Endothelial cell of umbilical vein (primary cell): ENCODE measurements at regions not wholly inside any gene's neighbourhood (a gene's known extent, or its start where the extent isn't known, plus 50 kb on each side); places are given as distances from the start of the nearest gene placed in this dataset.

ENCODE experiments used
- BruUV-seq: library from RNA; stranded (reverse); fragments of 400-500 nt; replicated peaks from 2 replicates; lab custom pipeline; 2021; lab: Mats Ljungman, UMichigan
- CTCF ChIA-PET: fragments of 300-600, 350-600 bp; sonication (Branson Sonifier 250); formaldehyde crosslinking; loops from one replicate; lab custom pipeline; 2021; ENCODE audit warnings: antibody characterized with exemption, inconsistent platforms; lab: Charles Lee
- POLR2A ChIA-PET: fragments of 300-600, 350-600 bp; sonication (Branson Sonifier 250); formaldehyde crosslinking; loops from one replicate; lab custom pipeline; 2021; ENCODE audit warnings: antibody characterized with exemption, inconsistent platforms; lab: Charles Lee
- DNase-seq: peaks from one replicate; pipeline ENCODE4 v3.0.0-alpha.2; 2011; ENCODE audit warnings: low read depth, low spot score
- FAIRE-seq: peaks from 2 replicates; lab custom pipeline; 2011; peaks lifted over from hg19 to GRCh38; lab: Jason Lieb, UNC
- H2AFZ ChIP-seq: 2 replicates; pipeline ENCODE4 v1.6.0; 2012; ENCODE audit warnings: low read depth, low read length, control low read depth, inconsistent platforms
- H3K27ac ChIP-seq: 2 replicates; pipeline ENCODE4 v1.5.1; 2011; ENCODE audit warnings: low read depth, mild to moderate bottlenecking, control low read depth, low read length, moderate library complexity; ENCODE audit not compliant: insufficient read depth
- H3K27me3 ChIP-seq, 2 experiments: 2 replicates each; pipeline versions ENCODE4 v1.6.0 to v1.6.1; 2011; ENCODE audit warnings: low read length in 2 of 2, mixed read lengths in 1 of 2; ENCODE audit not compliant: control insufficient read depth in 2 of 2, insufficient read depth in 2 of 2
- H3K36me3 ChIP-seq, 2 experiments: 2 replicates in 1 of 2; 3 replicates in 1 of 2; pipeline ENCODE4 v1.5.1; 2011; ENCODE audit warnings: low read length in 2 of 2, mild to moderate bottlenecking in 1 of 2, moderate library complexity in 1 of 2; ENCODE audit not compliant: control insufficient read depth in 2 of 2, insufficient read depth in 2 of 2; ENCODE audit errors: extremely low read depth in 1 of 2
- H3K4me1 ChIP-seq: 3 replicates; pipeline ENCODE4 v1.5.1; 2011; ENCODE audit warnings: mild to moderate bottlenecking, low read length; ENCODE audit not compliant: control insufficient read depth, insufficient read depth; ENCODE audit errors: extremely low read depth
- H3K4me2 ChIP-seq: 2 replicates; pipeline ENCODE4 v1.6.1; 2011; ENCODE audit warnings: low read length, control low read depth, mixed read lengths; ENCODE audit not compliant: insufficient read depth
- H3K4me3 ChIP-seq, 3 experiments: fragments of 200-600 bp in 1 of 3; sonication (generic), shearing (Covaris generic) in 1 of 3; replicated peaks in 1 of 3; 2 replicates each; pipeline ENCODE4 v1.5.1; 2011 to 2016; ENCODE audit warnings: control low read depth in 3 of 3, low read length in 3 of 3, mild to moderate bottlenecking in 2 of 3, inconsistent platforms in 1 of 3, low read depth in 1 of 3, moderate library complexity in 1 of 3; ENCODE audit not compliant: insufficient read depth in 1 of 3
- H3K79me2 ChIP-seq: 2 replicates; pipeline ENCODE4 v1.6.0; 2012; ENCODE audit warnings: low read length, inconsistent platforms; ENCODE audit not compliant: control insufficient read depth, insufficient read depth
- H3K9ac ChIP-seq: replicated peaks from 2 replicates; pipeline ENCODE3; 2011; ENCODE audit warnings: low read length, control low read depth; ENCODE audit not compliant: insufficient read depth; ENCODE audit errors: extremely low read depth
- H3K9me1 ChIP-seq: replicated peaks from 3 replicates; pipeline ENCODE4 v1.6.0; 2011; ENCODE audit warnings: mild to moderate bottlenecking, low read length; ENCODE audit not compliant: control insufficient read depth, insufficient read depth; ENCODE audit errors: extremely low read depth
- H3K9me3 ChIP-seq: replicated peaks from 2 replicates; pipeline ENCODE4 v1.5.1; 2012; ENCODE audit warnings: low read length, inconsistent platforms; ENCODE audit not compliant: control insufficient read depth, insufficient read depth
- H4K20me1 ChIP-seq: replicated peaks from 2 replicates; pipeline ENCODE3; 2011; ENCODE audit warnings: mild to moderate bottlenecking, low read length; ENCODE audit not compliant: control insufficient read depth, insufficient read depth; ENCODE audit errors: extremely low read depth
- EZH2 ChIP-seq: IDR thresholded peaks from 2 replicates; pipeline ENCODE4 v1.6.1; 2012; ENCODE audit warnings: borderline replicate concordance, low read depth, mild to moderate bottlenecking, moderate library complexity, low read length, inconsistent platforms; ENCODE audit not compliant: severe bottlenecking
- FOS ChIP-seq: IDR thresholded peaks from 2 replicates; pipeline ENCODE4 v1.6.1; 2011; ENCODE audit warnings: mild to moderate bottlenecking, low read length, moderate library complexity, borderline replicate concordance; ENCODE audit not compliant: insufficient read depth
- GATA2 ChIP-seq: IDR thresholded peaks from 2 replicates; pipeline ENCODE4 v1.7.0; 2011; ENCODE audit warnings: low read depth, mild to moderate bottlenecking, moderate library complexity, mixed read lengths, low read length; ENCODE audit not compliant: insufficient read length, insufficient read depth
- JUN ChIP-seq: IDR thresholded peaks from 2 replicates; pipeline ENCODE4 v1.6.1; 2011; ENCODE audit warnings: borderline replicate concordance, low read depth; ENCODE audit not compliant: insufficient read length, insufficient read depth
- MAX ChIP-seq: IDR thresholded peaks from 2 replicates; pipeline ENCODE4 v1.6.1; 2011; ENCODE audit not compliant: insufficient read depth, insufficient read length
- MYC ChIP-seq: IDR thresholded peaks from one replicate; pipeline ENCODE4 v1.6.1; 2011; ENCODE audit warnings: mild to moderate bottlenecking, low read depth, low read length
- POLR2A ChIP-seq: IDR thresholded peaks from 2 replicates; pipeline ENCODE4 v1.6.1; 2012; ENCODE audit warnings: low read depth, mild to moderate bottlenecking, control low read depth, low read length
- POLR2AphosphoS5 ChIP-seq: IDR thresholded peaks from 2 replicates; pipeline ENCODE4 v1.6.1; 2012; ENCODE audit warnings: low read depth, mild to moderate bottlenecking, control low read depth, low read length, moderate library complexity; ENCODE audit not compliant: insufficient read depth
- dilution Hi-C: fragments of 300-500 bp; cut with MboI; formaldehyde crosslinking; loops from one replicate; pipeline ENCODE4 v1.15.0; 2019; ENCODE audit warnings: low sequenced_read_pairs; ENCODE audit not compliant: extremely low pct_ligation_motif_present
- intact Hi-C: fragments of 100-400 bp; cut with micrococcal nuclease; formaldehyde crosslinking; loops from one replicate; pipeline ENCODE4 v1.10.0; 2022
- TF ChIP-seq, protein P1 (sequence below), 2 donors: IDR thresholded peaks; 1 replicate in 1 of 2; 2 replicates in 1 of 2; pipeline ENCODE4 v1.5.1; 2011; ENCODE audit warnings: low read length in 2 of 2, mild to moderate bottlenecking in 2 of 2, moderate library complexity in 2 of 2, control low read depth in 1 of 2, inconsistent platforms in 1 of 2, low read depth in 1 of 2; ENCODE audit not compliant: insufficient read depth in 1 of 2; ENCODE audit errors: extremely low read depth in 1 of 2

GRCh38 chr2:16282511-16282910 lies 342.2 kb downstream of the MYCN start:
- DNase-seq (no peak), FAIRE-seq (no peak)
- no TSS peak for BruUV-seq
- Histone ChIP-seq H3K36me3 (no peaks in the 10 kb centered on the region), H3K9me1 (no peaks in the 10 kb centered on the region), H3K79me2 (no peaks in the 10 kb centered on the region), H4K20me1 (no peaks in the 10 kb centered on the region), H3K9me3 (no peaks in the 10 kb centered on the region), H2AFZ (no peak overlapping the region), H3K4me3 (no peak overlapping the region), H3K27me3 (no peaks in the 10 kb centered on the region), H3K4me1 (no peaks in the 10 kb centered on the region), H3K27ac (no peak overlapping the region), H3K4me2 (no peak overlapping the region), H3K9ac (no peak overlapping the region)
- TF ChIP-seq EZH2 (no peak), MYC (no peak), GATA2 (no peak), MAX (no peak), JUN (no peak), POLR2AphosphoS5 (no peak), FOS (no peak), POLR2A (no peak)
- TF ChIP-seq, protein P1, sequence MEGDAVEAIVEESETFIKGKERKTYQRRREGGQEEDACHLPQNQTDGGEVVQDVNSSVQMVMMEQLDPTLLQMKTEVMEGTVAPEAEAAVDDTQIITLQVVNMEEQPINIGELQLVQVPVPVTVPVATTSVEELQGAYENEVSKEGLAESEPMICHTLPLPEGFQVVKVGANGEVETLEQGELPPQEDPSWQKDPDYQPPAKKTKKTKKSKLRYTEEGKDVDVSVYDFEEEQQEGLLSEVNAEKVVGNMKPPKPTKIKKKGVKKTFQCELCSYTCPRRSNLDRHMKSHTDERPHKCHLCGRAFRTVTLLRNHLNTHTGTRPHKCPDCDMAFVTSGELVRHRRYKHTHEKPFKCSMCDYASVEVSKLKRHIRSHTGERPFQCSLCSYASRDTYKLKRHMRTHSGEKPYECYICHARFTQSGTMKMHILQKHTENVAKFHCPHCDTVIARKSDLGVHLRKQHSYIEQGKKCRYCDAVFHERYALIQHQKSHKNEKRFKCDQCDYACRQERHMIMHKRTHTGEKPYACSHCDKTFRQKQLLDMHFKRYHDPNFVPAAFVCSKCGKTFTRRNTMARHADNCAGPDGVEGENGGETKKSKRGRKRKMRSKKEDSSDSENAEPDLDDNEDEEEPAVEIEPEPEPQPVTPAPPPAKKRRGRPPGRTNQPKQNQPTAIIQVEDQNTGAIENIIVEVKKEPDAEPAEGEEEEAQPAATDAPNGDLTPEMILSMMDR (IDR thresholded peaks at IDR 0.05; ENCODE audit: extremely low read depth in 1 of 2, insufficient read depth in 1 of 2, low read depth in 1 of 2, low read length in 2 of 2): no peak
- dilution Hi-C loops (no loop called here), intact Hi-C loops (loop anchor here (1.0 kb wide), 1 partner anchor 339 kb away; no protein-coding TSS in a partner anchor)
- ChIA-PET CTCF (no interaction called here), POLR2A (no interaction called here)
